Cardiac muscle cell (in vitro differentiated cells and primary cell): ENCODE measurements at regions not wholly inside any gene's neighbourhood (a gene's known extent, or its start where the extent isn't known, plus 50 kb on each side); places are given as distances from the start of the nearest gene placed in this dataset.

Experiments
- DNase-seq, 2 donors: peaks; one replicate each; pipeline versions ENCODE4 v3.0.0 to v3.0.0-alpha.2; 2010 to 2017; ENCODE audit warnings: low read depth in 1 of 2, low spot score in 1 of 2
- H3K27ac ChIP-seq: fragments of 200-600 bp; sonication (generic); 2 replicates; pipeline ENCODE4 v1.5.1; 2016
- H3K27me3 ChIP-seq: fragments of 200-600 bp; sonication (generic); 2 replicates; pipeline ENCODE4 v1.6.0; 2016; ENCODE audit warnings: control low read depth
- H3K36me3 ChIP-seq: fragments of 200-600 bp; sonication (generic); 2 replicates; pipeline ENCODE4 v1.5.1; 2016; ENCODE audit warnings: control low read depth
- H3K4me1 ChIP-seq: fragments of 200-600 bp; sonication (generic); 2 replicates; pipeline ENCODE4 v1.8.1; 2017; ENCODE audit warnings: low read depth, mild to moderate bottlenecking, mixed run types
- H3K4me3 ChIP-seq: fragments of 200-600 bp; sonication (generic); 2 replicates; pipeline ENCODE4 v1.5.1; 2016; ENCODE audit warnings: mild to moderate bottlenecking
- H3K9me3 ChIP-seq: fragments of 200-600 bp; sonication (generic); 2 replicates; pipeline ENCODE4 v1.5.1; 2017; ENCODE audit warnings: low read depth, mild to moderate bottlenecking, control low read depth
- CTCF ChIP-seq: IDR thresholded peaks from 2 replicates; pipeline ENCODE4 v1.5.1; 2012; ENCODE audit warnings: low read depth, mild to moderate bottlenecking, low read length

DNA sequence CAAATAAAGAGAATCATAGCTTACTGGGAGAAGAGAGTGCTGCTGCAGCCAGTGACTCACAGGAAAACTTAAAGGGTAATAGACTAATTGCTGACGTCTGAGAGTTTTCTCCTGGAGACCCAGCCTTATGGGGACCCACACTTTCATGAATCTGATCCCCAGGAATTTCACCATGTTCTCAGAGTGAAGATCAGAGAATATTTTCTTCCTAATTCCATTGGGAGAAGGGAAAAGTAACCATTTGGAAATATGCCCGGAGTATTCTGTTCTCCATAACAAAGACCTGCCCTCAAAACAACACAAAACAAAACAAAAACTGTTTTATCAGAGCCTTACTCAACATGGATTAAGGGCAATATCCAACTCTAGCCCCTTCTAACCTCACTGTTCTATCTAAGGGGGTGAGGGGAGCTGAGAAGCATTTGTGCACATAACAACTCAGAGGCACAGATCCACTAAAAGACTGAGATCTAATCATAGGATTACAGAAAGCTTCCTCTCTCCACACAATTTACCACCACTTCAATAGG is 168.2 kb upstream of the SSTR4 start:
- Histone ChIP-seq H3K9me3 (no peaks in the 10 kb centered on the region), H3K27ac (no peak overlapping the region), H3K36me3 (no peaks in the 10 kb centered on the region), H3K4me3 (no peak overlapping the region), H3K27me3 (peaks cover 3% of the 10 kb centered on the region), H3K4me1 (no peaks in the 10 kb centered on the region)
- DNase-seq: peak in 1 of 2 donors; percentile 14
- TF ChIP-seq CTCF: no peak

DNA sequence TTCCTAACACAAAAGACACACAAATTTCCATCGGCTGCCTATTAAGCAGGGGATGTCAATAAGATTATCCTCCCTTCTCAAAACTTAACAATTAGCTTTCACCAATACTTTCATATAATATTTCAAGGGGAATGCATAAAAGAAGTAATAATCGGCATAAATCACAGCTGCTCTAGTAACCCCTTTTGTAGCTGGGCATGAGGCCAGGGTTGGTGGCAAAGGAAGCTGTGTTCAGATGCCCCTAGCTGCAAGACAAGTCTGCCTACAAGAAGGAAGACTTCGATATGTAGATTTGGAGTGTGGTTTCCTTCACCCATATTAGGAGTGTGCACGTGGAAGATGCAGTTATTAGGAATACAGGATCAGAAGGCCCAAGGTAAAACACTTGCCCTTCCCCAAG is 156.9 kb upstream of the SSTR4 start:
- H3K4me1 ChIP-seq: peaks cover 8% of the 10 kb centered on the region
- no peak for TF ChIP-seq CTCF
- H3K27me3 ChIP-seq: peaks cover 14% of the 10 kb centered on the region
- H3K9me3 ChIP-seq: no peaks in the 10 kb centered on the region
- H3K36me3 ChIP-seq: no peaks in the 10 kb centered on the region
- H3K27ac ChIP-seq: no peak overlapping the region
- DNase-seq: no peak
- H3K4me3 ChIP-seq: no peak overlapping the region

- no peak for TF ChIP-seq CTCF
- no peak for DNase-seq
- Histone ChIP-seq H3K27me3 (peaks cover 14% of the 10 kb centered on the region), H3K4me1 (peaks cover 8% of the 10 kb centered on the region), H3K4me3 (no peak overlapping the region), H3K36me3 (no peaks in the 10 kb centered on the region), H3K27ac (no peak overlapping the region), H3K9me3 (no peaks in the 10 kb centered on the region)
Observed at GRCh38 chr20:22880277-22880676, 154.8 kb upstream of the SSTR4 start.

- Histone ChIP-seq H3K27me3 (no peaks in the 10 kb centered on the region), H3K27ac (no peak overlapping the region), H3K4me3 (no peak overlapping the region), H3K4me1 (peaks cover 8% of the 10 kb centered on the region), H3K9me3 (no peaks in the 10 kb centered on the region), H3K36me3 (no peaks in the 10 kb centered on the region)
- TF ChIP-seq CTCF: no peak
- DNase-seq: peak in 1 of 2 donors; percentile 4
Observed at GRCh38 chr20:22887796-22888195, 147.3 kb upstream of the SSTR4 start.

- H3K9me3 ChIP-seq: no peaks in the 10 kb centered on the region
- no peak overlapping the region for H3K4me3 ChIP-seq
- H3K4me1 ChIP-seq: peaks cover 8% of the 10 kb centered on the region
- no peaks in the 10 kb centered on the region for H3K36me3 ChIP-seq
- no peaks in the 10 kb centered on the region for H3K27me3 ChIP-seq
- no peak for DNase-seq
- no peak for TF ChIP-seq CTCF
- H3K27ac ChIP-seq: no peak overlapping the region
Observed at GRCh38 chr20:22890594-22891300, 144.4 kb upstream of the SSTR4 start.
